Neural progenitor cell (in vitro differentiated cells): ENCODE measurements at regions not wholly inside any gene's neighbourhood (a gene's known extent, or its start where the extent isn't known, plus 50 kb on each side); places are given as distances from the start of the nearest gene placed in this dataset.

ENCODE experiments used
- DNase-seq: peaks from one replicate; pipeline ENCODE4 v3.0.0-alpha.2; 2016; ENCODE audit warnings: low spot score
- H2AFZ ChIP-seq: fragments of 200-600 bp; sonication (generic); replicated peaks from 2 replicates; pipeline ENCODE4 v1.6.1; 2016; ENCODE audit warnings: antibody characterized with exemption
- H3F3A ChIP-seq: fragments of 200-600 bp; sonication (generic); 2 replicates; pipeline ENCODE4 v1.6.1; 2016; ENCODE audit warnings: antibody characterized with exemption, low read depth
- H3K27ac ChIP-seq: fragments of 200-600 bp; sonication (generic); 2 replicates; pipeline ENCODE4 v1.5.1; 2016; ENCODE audit warnings: mild to moderate bottlenecking
- H3K27me3 ChIP-seq: fragments of 200-600 bp; sonication (generic); 2 replicates; pipeline ENCODE4 v1.6.1; 2016; ENCODE audit warnings: mild to moderate bottlenecking, moderate library complexity
- H3K36me3 ChIP-seq: fragments of 200-600 bp; sonication (generic); 2 replicates; pipeline ENCODE4 v1.5.1; 2016
- H3K4me1 ChIP-seq: fragments of 200-600 bp; sonication (generic); 2 replicates; pipeline ENCODE4 v1.6.1; 2016; ENCODE audit warnings: mixed run types
- H3K4me2 ChIP-seq: fragments of 200-600 bp; sonication (generic); 2 replicates; pipeline ENCODE4 v1.6.1; 2016
- H3K4me3 ChIP-seq: fragments of 200-600 bp; sonication (generic); 2 replicates; pipeline ENCODE4 v1.5.1; 2016
- H3K79me2 ChIP-seq: fragments of 200-600 bp; sonication (generic); 2 replicates; pipeline ENCODE4 v1.6.1; 2016; ENCODE audit warnings: low read depth
- H3K9ac ChIP-seq: fragments of 200-600 bp; sonication (generic); 2 replicates; pipeline ENCODE4 v1.6.1; 2016
- H3K9me3 ChIP-seq: fragments of 200-600 bp; sonication (generic); 2 replicates; pipeline ENCODE4 v1.5.1; 2016; ENCODE audit warnings: low read depth
- H4K20me1 ChIP-seq: fragments of 200-600 bp; sonication (generic); 2 replicates; pipeline ENCODE4 v1.6.1; 2016; ENCODE audit warnings: low read depth
- H3K27ac Mint-ChIP-seq: 3 replicates; pipeline ENCODE4 v1.8.0; 2021; ENCODE audit warnings: mixed read lengths
- H3K27me3 Mint-ChIP-seq: 2 replicates; pipeline ENCODE4 v1.8.0; 2022; ENCODE audit warnings: low read depth, mild to moderate bottlenecking, inconsistent platforms, moderate library complexity, mixed read lengths; ENCODE audit not compliant: insufficient read depth
- H3K36me3 Mint-ChIP-seq: 3 replicates; pipeline ENCODE4 v1.8.0; 2021; ENCODE audit warnings: mixed read lengths
- H3K4me1 Mint-ChIP-seq: 3 replicates; pipeline ENCODE4 v1.8.0; 2021; ENCODE audit warnings: mixed read lengths
- H3K4me3 Mint-ChIP-seq: 3 replicates; pipeline ENCODE4 v1.8.0; 2021; ENCODE audit warnings: mild to moderate bottlenecking, moderate library complexity, mixed read lengths
- H3K9me3 Mint-ChIP-seq: 3 replicates; pipeline ENCODE4 v1.8.0; 2020; ENCODE audit warnings: mixed read lengths
- EZH2 ChIP-seq: fragments of 200-600 bp; sonication (generic); IDR thresholded peaks from 2 replicates; pipeline ENCODE4 v1.6.1; 2017; ENCODE audit warnings: antibody characterized with exemption, mild to moderate bottlenecking, moderate library complexity
- EZH2phosphoT487 ChIP-seq: fragments of 200-600 bp; sonication (generic); IDR thresholded peaks from 2 replicates; pipeline ENCODE4 v1.6.1; 2017; ENCODE audit warnings: antibody characterized with exemption
- TF ChIP-seq, protein P1 (sequence below): fragments of 200-600 bp; sonication (generic); IDR thresholded peaks from 2 replicates; pipeline ENCODE4 v1.5.1; 2017; ENCODE audit warnings: antibody characterized with exemption, mild to moderate bottlenecking

DNA sequence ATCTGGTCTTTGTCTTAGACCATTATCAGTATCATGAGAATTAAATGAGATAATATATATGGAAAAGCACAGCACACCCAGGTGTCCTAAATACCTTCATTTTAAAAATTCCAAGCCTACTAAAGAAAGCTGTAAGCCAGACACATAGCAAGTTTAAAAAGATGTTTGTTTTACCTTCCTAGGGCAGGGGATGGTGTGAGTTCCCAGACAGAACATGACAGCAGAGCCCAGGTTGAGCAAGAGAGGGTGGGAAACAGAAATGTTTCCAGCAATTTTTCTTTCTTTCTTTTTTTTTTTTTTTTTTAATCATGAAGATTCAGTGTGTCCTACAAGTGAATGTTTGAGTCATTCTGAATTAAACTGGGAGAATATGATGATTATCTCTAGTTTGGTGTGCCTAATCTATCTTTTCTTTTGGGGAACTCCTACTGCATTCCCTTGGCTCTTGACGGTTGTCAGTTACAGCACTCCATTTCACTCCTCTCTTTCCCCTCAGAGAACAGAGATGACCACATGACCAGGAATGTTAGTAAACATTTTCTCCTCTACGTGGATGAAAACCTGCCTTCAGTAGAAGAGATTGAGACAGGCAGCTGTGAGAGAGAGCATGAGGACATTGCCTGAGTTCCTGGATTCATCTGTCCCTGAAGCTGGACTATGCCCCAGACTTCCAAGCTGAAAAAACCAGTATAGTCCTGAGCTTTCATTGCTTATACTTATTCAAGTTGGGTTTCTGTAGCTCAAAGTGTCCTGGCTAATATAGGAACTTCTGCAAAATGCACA is 54.5 kb upstream of the ARL14 start:
- Histone ChIP-seq H3K4me3 (no peak overlapping the region), H2AFZ (peak overlapping the region; percentile 20), H3K9ac (no peak overlapping the region), H3K79me2 (no peaks in the 10 kb centered on the region), H3K9me3 (no peaks in the 10 kb centered on the region), H3K27ac (no peak overlapping the region), H3K4me1 (no peaks in the 10 kb centered on the region), H3K36me3 (no peaks in the 10 kb centered on the region), H3K4me2 (no peak overlapping the region), H3K27me3 (no peaks in the 10 kb centered on the region), H3F3A (no peaks in the 10 kb centered on the region), H4K20me1 (no peaks in the 10 kb centered on the region)
- TF ChIP-seq EZH2 (no peak), EZH2phosphoT487 (no peak)
- TF ChIP-seq, protein P1, sequence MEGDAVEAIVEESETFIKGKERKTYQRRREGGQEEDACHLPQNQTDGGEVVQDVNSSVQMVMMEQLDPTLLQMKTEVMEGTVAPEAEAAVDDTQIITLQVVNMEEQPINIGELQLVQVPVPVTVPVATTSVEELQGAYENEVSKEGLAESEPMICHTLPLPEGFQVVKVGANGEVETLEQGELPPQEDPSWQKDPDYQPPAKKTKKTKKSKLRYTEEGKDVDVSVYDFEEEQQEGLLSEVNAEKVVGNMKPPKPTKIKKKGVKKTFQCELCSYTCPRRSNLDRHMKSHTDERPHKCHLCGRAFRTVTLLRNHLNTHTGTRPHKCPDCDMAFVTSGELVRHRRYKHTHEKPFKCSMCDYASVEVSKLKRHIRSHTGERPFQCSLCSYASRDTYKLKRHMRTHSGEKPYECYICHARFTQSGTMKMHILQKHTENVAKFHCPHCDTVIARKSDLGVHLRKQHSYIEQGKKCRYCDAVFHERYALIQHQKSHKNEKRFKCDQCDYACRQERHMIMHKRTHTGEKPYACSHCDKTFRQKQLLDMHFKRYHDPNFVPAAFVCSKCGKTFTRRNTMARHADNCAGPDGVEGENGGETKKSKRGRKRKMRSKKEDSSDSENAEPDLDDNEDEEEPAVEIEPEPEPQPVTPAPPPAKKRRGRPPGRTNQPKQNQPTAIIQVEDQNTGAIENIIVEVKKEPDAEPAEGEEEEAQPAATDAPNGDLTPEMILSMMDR: no peak
- Mint-ChIP-seq H3K9me3 (no peaks in the 10 kb centered on the region), H3K27me3 (peaks cover 3% of the 10 kb centered on the region), H3K27ac (no peak overlapping the region), H3K4me1 (no peaks in the 10 kb centered on the region), H3K36me3 (no peaks in the 10 kb centered on the region), H3K4me3 (no peak overlapping the region)
- DNase-seq: no peak

DNA sequence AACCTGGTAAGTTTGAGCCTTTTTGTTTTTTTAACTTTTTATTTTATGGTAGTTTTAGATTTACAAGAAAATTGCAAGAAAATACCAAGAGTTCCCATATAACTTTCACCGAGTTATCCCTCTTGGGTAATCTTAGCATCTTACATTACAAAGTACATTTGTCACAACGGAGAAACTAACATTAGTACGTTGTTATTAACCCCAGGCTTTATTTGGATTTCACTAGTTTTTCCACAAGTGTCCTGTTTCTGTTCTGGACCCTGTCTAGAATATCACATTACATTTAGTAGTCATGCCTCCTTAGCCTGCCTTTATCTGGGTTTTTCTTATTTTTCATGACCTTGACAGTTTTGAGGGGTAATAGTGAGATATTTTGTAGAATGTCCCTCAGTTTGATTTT is 53.5 kb upstream of the KPNA4 start:
- no peak for DNase-seq
- Mint-ChIP-seq H3K9me3 (no peaks in the 10 kb centered on the region), H3K27ac (no peak overlapping the region), H3K4me1 (peaks cover 4% of the 10 kb centered on the region), H3K4me3 (no peak overlapping the region), H3K36me3 (no peaks in the 10 kb centered on the region), H3K27me3 (peaks cover 6% of the 10 kb centered on the region)
- Histone ChIP-seq H4K20me1 (no peaks in the 10 kb centered on the region), H3K27ac (no peak overlapping the region), H3K4me1 (no peaks in the 10 kb centered on the region), H2AFZ (no peak overlapping the region), H3K36me3 (no peaks in the 10 kb centered on the region), H3K79me2 (no peaks in the 10 kb centered on the region), H3K4me3 (no peak overlapping the region), H3F3A (no peaks in the 10 kb centered on the region), H3K9ac (no peak overlapping the region), H3K27me3 (no peaks in the 10 kb centered on the region), H3K9me3 (no peaks in the 10 kb centered on the region), H3K4me2 (no peak overlapping the region)
- TF ChIP-seq EZH2phosphoT487: no peak
- TF ChIP-seq EZH2: no peak
- TF ChIP-seq, protein P1: no peak

DNA sequence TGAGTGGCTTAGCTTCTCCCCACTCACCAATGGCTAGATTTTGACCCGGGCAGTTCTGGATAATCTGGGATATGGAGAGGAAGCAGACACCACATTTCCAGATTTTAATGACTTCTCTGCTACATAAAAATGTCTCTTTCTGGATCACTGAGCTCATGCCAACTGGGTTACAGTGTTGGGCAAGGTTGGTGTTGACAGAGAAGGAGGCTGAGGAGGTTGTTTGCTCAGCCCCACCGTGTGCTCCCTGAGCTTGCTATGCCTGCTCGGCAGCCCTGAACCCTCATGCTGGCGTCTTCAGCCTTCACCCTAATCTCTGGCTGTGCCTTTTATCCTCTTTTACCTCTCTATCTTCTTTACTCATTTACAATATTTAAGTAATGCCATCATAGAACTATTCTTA is 53.0 kb upstream of the KPNA4 start:
- H3K79me2 ChIP-seq: no peaks in the 10 kb centered on the region
- H2AFZ ChIP-seq: no peak overlapping the region
- Mint-ChIP-seq H3K27ac (no peak overlapping the region), H3K4me1 (peaks cover 4% of the 10 kb centered on the region), H3K9me3 (no peaks in the 10 kb centered on the region), H3K36me3 (no peaks in the 10 kb centered on the region), H3K4me3 (no peak overlapping the region), H3K27me3 (peaks cover 6% of the 10 kb centered on the region)
- H3K4me2 ChIP-seq: no peak overlapping the region
- no peak overlapping the region for H3K4me3 ChIP-seq
- no peak overlapping the region for H3K27ac ChIP-seq
- H3K9me3 ChIP-seq: no peaks in the 10 kb centered on the region
- no peaks in the 10 kb centered on the region for H4K20me1 ChIP-seq
- H3F3A ChIP-seq: no peaks in the 10 kb centered on the region
- DNase-seq: no peak
- no peak for TF ChIP-seq EZH2phosphoT487
- TF ChIP-seq, protein P1: no peak
- TF ChIP-seq EZH2: no peak
- H3K4me1 ChIP-seq: no peaks in the 10 kb centered on the region
- H3K9ac ChIP-seq: no peak overlapping the region
- H3K36me3 ChIP-seq: no peaks in the 10 kb centered on the region
- H3K27me3 ChIP-seq: no peaks in the 10 kb centered on the region
